Stimulated activated naive B cell treated with anti-CD40 and anti-IgM and Interleukin-4, amounts not matched to agents 10 μg/mL and 1 μg/mL and 100 μg/mL, for 72 hours (primary cell): ENCODE measurements at regions not wholly inside any gene's neighbourhood (a gene's known extent, or its start where the extent isn't known, plus 50 kb on each side); places are given as distances from the start of the nearest gene placed in this dataset.

Experiments used
- ATAC-seq, 2 donors: fragments of 150-1000 bp; cut with Tn5 transposase; replicated peaks; 2 replicates each; pipeline ENCODE4 v1.10.0; 2021; ENCODE audit warnings: moderate library complexity in 1 of 2
- DNase-seq: peaks from one replicate; pipeline ENCODE4 v3.0.0; 2021
- H3K27ac Mint-ChIP-seq: one replicate; pipeline ENCODE4 v1.8.0; 2022; ENCODE audit warnings: mild to moderate bottlenecking, mixed read lengths
- H3K27me3 Mint-ChIP-seq, 2 donors: one replicate each; pipeline ENCODE4 v1.8.0; 2022; ENCODE audit warnings: mixed read lengths in 2 of 2
- H3K36me3 Mint-ChIP-seq, 2 donors: one replicate each; pipeline ENCODE4 v1.8.0; 2022; ENCODE audit warnings: mixed read lengths in 2 of 2, mild to moderate bottlenecking in 1 of 2
- H3K4me1 Mint-ChIP-seq, 2 donors: one replicate each; pipeline ENCODE4 v1.8.0; 2022; ENCODE audit warnings: mixed read lengths in 2 of 2, mild to moderate bottlenecking in 1 of 2
- H3K4me3 Mint-ChIP-seq, 2 donors: one replicate each; pipeline ENCODE4 v1.8.0; 2022; ENCODE audit warnings: mild to moderate bottlenecking in 2 of 2, mixed read lengths in 2 of 2, moderate library complexity in 1 of 2
- H3K9me3 Mint-ChIP-seq, 2 donors: one replicate each; pipeline ENCODE4 v1.8.0; 2022; ENCODE audit warnings: mixed read lengths in 2 of 2, mild to moderate bottlenecking in 1 of 2

DNA sequence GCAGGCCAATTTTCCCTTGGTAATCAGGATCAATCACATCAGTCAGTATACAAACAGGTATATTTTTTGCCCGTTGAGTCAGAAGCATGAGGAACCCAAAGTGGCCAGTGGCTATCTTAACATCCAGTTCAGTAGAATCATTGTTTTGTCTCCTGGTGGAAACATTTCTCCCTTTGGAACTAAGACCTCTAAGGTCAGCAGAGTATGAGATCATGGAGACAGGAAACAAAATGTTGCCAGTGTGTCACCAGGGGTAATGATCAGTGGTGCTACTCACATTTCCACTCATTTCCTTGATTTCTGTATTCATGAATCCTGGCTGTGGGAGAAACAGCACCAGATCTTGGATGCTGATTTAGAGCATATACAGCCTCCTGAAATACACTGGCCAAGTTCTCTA lies 553.0 kb downstream of the CSNK1G3 start:
- H3K27me3 Mint-ChIP-seq: no peaks in the 10 kb centered on the region
- ATAC-seq: no peak
- H3K36me3 Mint-ChIP-seq: no peaks in the 10 kb centered on the region
- H3K27ac Mint-ChIP-seq: no peak overlapping the region
- no peak for DNase-seq
- peaks cover 0 to 7% of the 10 kb centered on the region in 2 donors for H3K4me1 Mint-ChIP-seq
- no peaks in the 10 kb centered on the region for H3K9me3 Mint-ChIP-seq
- no peak overlapping the region for H3K4me3 Mint-ChIP-seq

DNA sequence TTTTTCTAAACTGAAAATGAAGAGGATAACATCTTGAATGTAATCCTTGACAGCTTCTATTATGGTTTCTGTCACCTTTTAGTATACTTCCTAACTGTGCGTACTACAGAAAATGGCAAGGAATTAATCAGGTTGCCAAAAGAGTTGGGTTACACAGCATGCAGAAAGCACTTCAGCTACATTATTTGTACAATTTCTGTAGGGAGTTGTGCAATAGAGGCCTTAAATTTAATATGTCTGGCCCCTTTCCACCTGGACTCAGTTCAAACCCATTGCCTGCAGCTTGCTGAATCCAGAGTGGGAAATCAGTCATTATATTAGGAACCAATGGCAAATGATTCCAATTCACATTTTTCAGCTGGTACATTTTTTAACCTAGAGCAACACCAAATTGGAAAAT lies 549.7 kb downstream of the CSNK1G3 start:
- peaks cover 18 to 36% of the 10 kb centered on the region in 2 donors for H3K4me1 Mint-ChIP-seq
- H3K4me3 Mint-ChIP-seq: no peak overlapping the region
- DNase-seq (no peak), ATAC-seq (no peak)
- no peak overlapping the region for H3K27ac Mint-ChIP-seq
- H3K27me3 Mint-ChIP-seq: no peaks in the 10 kb centered on the region
- H3K36me3 Mint-ChIP-seq: no peaks in the 10 kb centered on the region
- H3K9me3 Mint-ChIP-seq: peaks cover 0 to 2% of the 10 kb centered on the region in 2 donors

DNA sequence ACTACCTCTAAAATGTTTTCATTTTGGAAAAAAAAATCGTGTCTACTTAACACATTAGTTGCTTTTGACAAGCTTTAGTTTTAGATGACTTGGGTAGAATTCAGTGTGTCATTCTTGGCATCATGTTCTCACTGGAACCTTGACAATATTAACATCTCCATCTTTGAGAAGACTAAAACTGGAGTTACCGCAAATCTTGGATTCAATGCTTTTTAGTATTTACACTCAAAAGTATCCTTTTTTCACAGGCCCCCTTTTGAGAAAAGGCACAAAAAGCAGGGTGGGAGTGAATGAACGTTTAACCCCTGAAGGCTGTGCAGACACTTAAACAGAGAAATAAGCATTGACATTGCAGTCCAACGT lies 549.1 kb downstream of the CSNK1G3 start:
- H3K4me1 Mint-ChIP-seq: peaks cover 23 to 42% of the 10 kb centered on the region in 2 donors
- H3K27ac Mint-ChIP-seq: no peak overlapping the region
- H3K27me3 Mint-ChIP-seq: no peaks in the 10 kb centered on the region
- ATAC-seq (no peak), DNase-seq (no peak)
- no peak overlapping the region for H3K4me3 Mint-ChIP-seq
- H3K36me3 Mint-ChIP-seq: no peaks in the 10 kb centered on the region
- peaks cover 0 to 2% of the 10 kb centered on the region in 2 donors for H3K9me3 Mint-ChIP-seq

DNA sequence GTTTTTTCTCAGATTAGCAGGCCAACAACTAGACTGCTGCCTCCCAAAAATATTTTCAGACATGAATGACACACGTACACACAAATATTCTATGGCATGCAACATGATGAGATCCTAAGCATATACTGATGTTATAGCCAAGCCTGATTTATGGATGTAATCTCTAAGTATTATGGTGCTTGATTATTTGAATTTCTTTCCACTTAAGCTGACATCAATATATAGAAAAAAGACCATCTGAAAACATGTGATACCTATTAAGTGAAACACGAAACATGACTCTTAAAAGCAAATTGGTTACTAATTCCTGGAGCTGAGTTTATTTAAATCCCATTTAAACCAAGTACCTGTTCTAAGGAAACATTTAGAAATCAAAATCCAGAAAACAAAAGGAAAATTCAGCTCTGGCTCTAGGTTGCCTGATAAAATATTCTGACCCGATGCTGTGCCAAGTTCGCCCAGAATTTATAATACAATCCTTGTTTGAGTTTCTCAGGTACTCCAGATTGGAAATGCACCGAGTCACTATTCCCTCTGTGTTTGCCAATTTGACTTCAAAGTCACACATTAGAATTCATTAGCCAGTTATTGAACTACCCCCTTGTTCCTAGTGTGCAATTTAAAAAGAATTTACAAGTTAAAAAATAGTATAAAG lies 548.6 kb downstream of the CSNK1G3 start:
- Mint-ChIP-seq H3K9me3 (peaks cover 0 to 2% of the 10 kb centered on the region in 2 donors), H3K4me1 (peaks cover 28 to 47% of the 10 kb centered on the region in 2 donors)

DNA sequence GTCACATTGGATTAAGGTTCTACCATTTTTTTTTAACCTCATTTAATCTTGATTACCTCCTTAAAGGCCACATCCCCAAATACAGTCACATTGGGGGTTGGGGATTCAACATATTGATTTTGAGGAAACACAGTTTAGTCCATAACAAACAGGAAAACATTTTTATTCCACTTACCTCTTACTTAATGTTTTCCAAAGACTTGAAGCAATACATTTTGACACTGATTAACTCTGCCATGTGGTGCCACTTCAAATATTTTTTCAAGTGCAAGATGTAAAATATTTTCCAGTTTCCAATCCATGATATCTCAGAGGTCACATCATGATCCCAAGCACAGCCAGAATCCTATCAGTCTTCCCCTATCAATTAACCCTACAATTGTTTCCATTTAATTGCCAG lies 548.0 kb downstream of the CSNK1G3 start:
- DNase-seq: no peak
- ATAC-seq: no peak
- H3K4me1 Mint-ChIP-seq: peaks cover 32 to 52% of the 10 kb centered on the region in 2 donors
- no peak overlapping the region for H3K27ac Mint-ChIP-seq
- H3K36me3 Mint-ChIP-seq: no peaks in the 10 kb centered on the region
- peaks cover 0 to 2% of the 10 kb centered on the region in 2 donors for H3K9me3 Mint-ChIP-seq
- no peaks in the 10 kb centered on the region for H3K27me3 Mint-ChIP-seq
- H3K4me3 Mint-ChIP-seq: no peak overlapping the region

More for the DNA sequence above, 548.6 kb downstream of the CSNK1G3 start:
- Mint-ChIP-seq H3K27me3 (no peaks in the 10 kb centered on the region), H3K27ac (no peak overlapping the region), H3K36me3 (no peaks in the 10 kb centered on the region), H3K4me3 (no peak overlapping the region)
- ATAC-seq (no peak), DNase-seq (no peak)

DNA sequence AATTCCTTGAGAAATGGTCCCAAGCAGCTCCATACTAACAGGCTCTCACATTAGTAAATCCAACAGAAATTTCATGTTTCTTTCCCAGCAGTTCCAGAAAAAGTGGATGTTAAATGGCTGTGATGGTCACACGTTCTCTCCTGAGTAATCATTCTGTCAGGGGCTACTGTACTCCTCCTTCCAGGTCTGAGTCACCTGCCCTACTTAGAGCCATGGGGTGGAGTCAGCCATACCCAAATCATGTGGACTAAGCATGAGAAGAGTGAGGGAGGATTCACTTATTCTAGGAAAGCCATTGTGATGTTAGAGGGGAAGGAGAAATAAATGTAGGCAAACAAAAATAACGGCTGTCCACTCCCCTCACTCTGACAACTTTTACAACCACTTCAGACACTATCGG lies 547.2 kb downstream of the CSNK1G3 start:
- Mint-ChIP-seq H3K4me1 (peaks cover 36 to 54% of the 10 kb centered on the region in 2 donors), H3K36me3 (no peaks in the 10 kb centered on the region), H3K27ac (no peak overlapping the region), H3K9me3 (peaks cover 0 to 2% of the 10 kb centered on the region in 2 donors), H3K4me3 (no peak overlapping the region), H3K27me3 (no peaks in the 10 kb centered on the region)
- ATAC-seq (no peak), DNase-seq (no peak)

DNA sequence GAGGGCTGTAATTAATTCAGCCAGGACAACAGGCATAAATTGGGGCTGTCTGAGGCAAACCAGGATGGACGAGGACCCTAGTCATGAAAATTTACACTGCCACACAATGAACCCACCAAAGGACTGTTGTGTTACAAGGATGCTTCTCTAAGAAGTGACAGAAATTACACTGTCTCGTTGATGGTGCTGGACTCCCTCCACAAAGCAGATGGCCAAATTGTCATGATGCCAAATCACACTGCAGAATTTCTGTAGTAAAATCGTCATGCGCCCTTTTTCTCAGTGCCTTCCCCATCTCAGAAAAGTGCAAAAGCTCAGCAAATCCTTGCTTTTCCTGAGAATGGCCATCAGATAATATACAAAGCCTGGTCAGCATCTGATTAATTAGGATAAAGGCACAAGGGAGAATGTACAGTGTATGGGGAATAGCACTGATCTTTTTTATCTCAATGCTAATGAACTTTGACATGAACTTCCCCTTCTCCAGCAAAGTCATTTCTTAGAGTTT lies 545.8 kb downstream of the CSNK1G3 start:
- Mint-ChIP-seq H3K4me1 (peaks cover 36 to 57% of the 10 kb centered on the region in 2 donors), H3K4me3 (peak overlapping the region; percentile 77 to 85), H3K36me3 (no peaks in the 10 kb centered on the region), H3K27ac (no peak overlapping the region), H3K9me3 (peaks cover 0 to 2% of the 10 kb centered on the region in 2 donors), H3K27me3 (no peaks in the 10 kb centered on the region)
- ATAC-seq: no peak
- DNase-seq: no peak

DNA sequence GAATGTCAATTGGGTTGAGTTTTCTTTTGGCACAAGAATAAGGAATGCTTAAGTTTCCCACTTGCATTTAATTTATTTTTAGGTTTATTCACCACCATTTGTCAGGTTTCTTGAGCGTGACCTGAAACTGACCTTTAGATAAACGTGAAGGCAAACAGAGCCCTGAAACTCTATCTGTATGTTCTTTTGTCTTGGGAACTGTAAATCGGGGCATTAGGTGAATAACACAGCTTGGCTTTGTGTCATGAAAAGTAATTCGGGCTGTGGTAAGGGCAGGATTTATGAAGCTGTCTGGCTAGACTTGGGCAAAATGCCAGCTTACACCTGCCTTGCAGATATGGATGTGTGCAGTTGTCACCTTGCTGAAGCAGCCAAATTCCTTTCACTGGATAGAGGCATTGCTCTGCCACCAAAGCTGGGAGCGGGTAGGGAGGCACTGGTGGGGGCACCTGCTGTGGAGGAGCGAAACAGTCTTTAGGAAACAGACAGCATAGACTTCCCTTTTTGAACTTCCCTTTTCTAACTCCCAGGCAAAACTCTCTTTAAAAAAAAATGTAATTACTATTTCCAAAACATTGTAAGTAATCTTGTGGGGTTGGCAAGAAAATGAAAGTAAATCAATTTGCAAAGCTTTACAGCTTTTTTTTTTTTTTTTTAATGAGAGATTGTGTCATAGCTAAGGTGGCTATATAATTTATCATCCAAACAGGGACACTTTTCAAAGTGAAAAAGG lies 545.2 kb downstream of the CSNK1G3 start:
- ATAC-seq (peak; percentile 79 to 87), DNase-seq (peak; percentile 47)
- Mint-ChIP-seq H3K4me1 (peaks cover 37 to 57% of the 10 kb centered on the region in 2 donors), H3K27ac (peak overlapping the region; percentile 61), H3K9me3 (peaks cover 0 to 2% of the 10 kb centered on the region in 2 donors), H3K27me3 (no peaks in the 10 kb centered on the region), H3K4me3 (peak overlapping the region; percentile 77 to 85), H3K36me3 (no peaks in the 10 kb centered on the region)

DNA sequence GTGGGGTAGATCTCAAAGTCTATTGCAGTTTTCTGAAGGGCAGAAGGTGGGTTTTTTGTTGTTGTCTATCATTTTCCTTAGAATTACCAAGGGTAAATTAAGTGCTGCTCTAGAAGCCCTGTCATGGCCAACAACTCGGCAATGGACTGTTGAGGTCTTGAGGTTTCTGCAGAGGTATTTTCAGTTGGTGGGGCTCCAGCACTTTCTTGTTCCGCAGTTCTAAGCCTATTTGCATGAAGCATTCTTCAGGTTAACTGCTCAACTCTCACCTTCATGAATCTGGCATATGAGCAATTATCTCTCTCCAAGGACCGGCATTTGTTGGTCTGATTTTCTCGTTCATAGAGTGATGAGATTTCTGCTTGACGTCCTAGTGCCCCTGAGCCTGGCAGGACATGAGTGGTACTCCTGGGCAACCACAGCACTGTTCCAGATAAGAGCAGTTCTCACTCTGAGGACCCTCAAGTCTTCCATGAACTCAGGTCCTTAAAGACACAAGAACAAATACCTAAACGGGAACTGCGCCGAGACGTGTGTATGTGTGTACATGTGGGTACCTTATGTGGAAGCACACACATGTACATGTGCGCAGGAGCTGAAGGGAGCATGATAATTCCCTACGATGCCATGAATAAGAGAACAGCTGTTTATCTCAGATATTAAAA lies 544.5 kb downstream of the CSNK1G3 start:
- peak; percentile 66 to 79 for ATAC-seq

DNA sequence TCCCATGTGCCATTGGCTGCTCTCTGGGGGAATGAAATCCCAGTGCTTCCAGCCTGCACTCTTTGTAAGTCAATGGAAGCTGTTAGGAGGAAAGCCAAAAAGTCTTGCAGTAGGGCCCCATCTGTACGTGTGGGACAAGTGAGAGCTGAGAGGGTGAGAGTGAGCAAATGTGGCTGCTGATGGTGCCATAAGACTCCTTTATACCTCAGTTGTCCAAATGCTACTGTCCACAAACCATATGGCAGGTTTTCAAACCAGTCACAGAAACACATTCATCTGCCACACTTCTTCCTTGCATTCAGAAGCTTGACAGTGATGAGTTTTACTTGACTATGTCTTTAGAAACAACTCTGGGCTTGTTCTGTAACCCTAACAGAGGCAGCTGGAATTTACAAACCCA lies 543.8 kb downstream of the CSNK1G3 start:
- Mint-ChIP-seq H3K4me1 (peaks cover 39 to 57% of the 10 kb centered on the region in 2 donors), H3K27me3 (no peaks in the 10 kb centered on the region), H3K27ac (no peak overlapping the region), H3K36me3 (no peaks in the 10 kb centered on the region), H3K4me3 (no peak overlapping the region), H3K9me3 (peaks cover 0 to 2% of the 10 kb centered on the region in 2 donors)
- DNase-seq (no peak), ATAC-seq (no peak)

More for the DNA sequence above, 544.5 kb downstream of the CSNK1G3 start:
- H3K36me3 Mint-ChIP-seq: no peaks in the 10 kb centered on the region
- H3K9me3 Mint-ChIP-seq: peaks cover 0 to 2% of the 10 kb centered on the region in 2 donors
- DNase-seq: peak; percentile 13
- H3K27ac Mint-ChIP-seq: peak overlapping the region; percentile 77
- peak overlapping the region; percentile 55 to 85 for H3K4me3 Mint-ChIP-seq
- no peaks in the 10 kb centered on the region for H3K27me3 Mint-ChIP-seq
- peaks cover 39 to 57% of the 10 kb centered on the region in 2 donors for H3K4me1 Mint-ChIP-seq

DNA sequence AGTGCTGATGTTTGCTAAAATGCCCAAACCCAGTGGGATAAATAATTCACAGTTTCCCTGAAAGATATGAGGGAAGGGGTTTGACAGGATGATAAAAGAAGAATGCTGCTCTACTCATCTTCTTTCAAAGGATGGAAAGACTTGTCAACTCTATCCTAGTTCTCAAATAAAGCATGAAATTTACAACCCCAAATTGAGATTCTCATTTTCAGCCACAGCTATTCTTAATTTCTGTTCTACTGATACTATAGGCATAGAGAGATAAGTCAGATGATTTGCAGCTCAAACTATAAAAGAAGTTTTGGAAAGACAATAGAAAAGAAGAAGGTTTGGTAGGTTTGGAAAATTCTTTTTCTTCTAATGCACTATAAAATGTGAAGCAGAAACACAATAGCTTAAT lies 542.6 kb downstream of the CSNK1G3 start:
- Mint-ChIP-seq H3K27ac (no peak overlapping the region), H3K36me3 (no peaks in the 10 kb centered on the region), H3K27me3 (no peaks in the 10 kb centered on the region), H3K9me3 (peaks cover 0 to 2% of the 10 kb centered on the region in 2 donors), H3K4me1 (peaks cover 39 to 57% of the 10 kb centered on the region in 2 donors), H3K4me3 (no peak overlapping the region)
- ATAC-seq (no peak), DNase-seq (no peak)

DNA sequence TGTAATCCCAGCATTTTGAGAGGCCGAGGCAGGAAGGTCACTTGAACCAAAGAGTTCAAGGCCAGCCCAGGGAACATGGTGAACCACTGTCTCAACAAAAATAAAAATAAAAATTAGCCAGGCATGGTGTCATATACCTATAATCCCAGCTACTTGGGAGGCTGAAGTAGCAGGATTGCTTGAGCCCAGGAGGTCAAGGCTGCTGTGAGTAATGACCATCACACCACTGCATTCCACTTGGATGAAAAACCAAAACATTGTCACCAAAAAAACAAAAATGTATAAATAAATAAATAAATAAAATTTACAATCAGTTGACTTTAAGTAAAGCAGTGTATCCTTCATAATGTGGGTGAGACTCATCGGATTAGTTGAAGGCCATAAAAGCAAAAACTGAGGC lies 541.4 kb downstream of the CSNK1G3 start:
- H3K4me3 Mint-ChIP-seq: no peak overlapping the region
- no peaks in the 10 kb centered on the region for H3K9me3 Mint-ChIP-seq
- H3K27ac Mint-ChIP-seq: no peak overlapping the region
- ATAC-seq: no peak
- peaks cover 32 to 44% of the 10 kb centered on the region in 2 donors for H3K4me1 Mint-ChIP-seq
- H3K36me3 Mint-ChIP-seq: no peaks in the 10 kb centered on the region
- no peak for DNase-seq
- H3K27me3 Mint-ChIP-seq: no peaks in the 10 kb centered on the region

DNA sequence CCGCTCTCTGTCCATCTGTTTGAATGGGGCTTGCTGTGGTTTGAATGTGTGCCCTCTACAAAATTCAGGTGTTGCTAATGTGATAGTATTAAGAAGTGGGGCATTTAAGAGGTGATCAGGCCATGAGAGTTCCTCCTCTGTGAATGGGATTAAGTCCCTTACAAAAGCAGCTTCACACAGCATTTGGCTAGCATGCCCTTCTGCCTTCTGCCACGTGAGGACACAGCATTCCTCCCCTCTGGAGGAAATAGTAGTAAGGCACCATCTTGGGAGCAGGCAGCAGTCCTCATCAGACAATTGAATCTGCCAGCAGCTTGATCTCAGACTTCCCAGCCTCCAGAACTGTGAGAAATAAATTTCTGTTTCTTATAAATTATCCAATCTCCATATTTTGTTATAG lies 540.2 kb downstream of the CSNK1G3 start:
- Mint-ChIP-seq H3K27me3 (no peaks in the 10 kb centered on the region), H3K4me3 (no peak overlapping the region), H3K4me1 (peaks cover 24 to 33% of the 10 kb centered on the region in 2 donors), H3K27ac (no peak overlapping the region), H3K36me3 (no peaks in the 10 kb centered on the region), H3K9me3 (no peaks in the 10 kb centered on the region)
- ATAC-seq (no peak), DNase-seq (no peak)

DNA sequence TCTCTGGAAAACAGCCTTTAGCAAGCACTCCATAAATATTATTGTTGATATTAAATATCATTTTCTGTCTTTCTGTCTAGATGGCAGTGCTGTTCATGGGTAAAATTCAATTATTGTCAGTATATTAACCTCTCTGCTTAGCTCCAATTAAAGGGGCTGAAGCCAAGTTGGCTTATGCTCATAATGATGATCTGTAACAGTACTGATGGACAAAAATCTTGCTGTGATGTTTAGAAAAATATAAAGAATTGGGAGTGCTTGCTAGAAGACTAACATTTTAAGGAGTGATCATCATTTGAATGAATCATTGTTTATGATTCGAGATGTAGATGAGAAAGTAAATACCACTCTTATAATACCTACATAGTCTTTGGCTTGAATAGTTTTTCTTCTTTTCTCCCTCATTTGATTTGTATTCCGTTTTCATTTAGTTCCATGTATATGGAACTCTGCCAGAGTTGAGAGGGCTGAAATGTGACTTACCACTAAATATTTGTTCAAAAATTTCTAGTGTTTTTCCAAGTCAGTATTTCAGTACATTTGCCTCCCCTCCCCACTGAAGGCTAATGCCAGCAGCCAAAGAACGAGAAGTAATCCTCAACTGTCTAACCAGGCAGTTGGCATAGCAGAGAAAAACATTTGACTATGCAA lies 538.3 kb downstream of the CSNK1G3 start:
- H3K4me3 Mint-ChIP-seq: no peak overlapping the region
- no peaks in the 10 kb centered on the region for H3K9me3 Mint-ChIP-seq
- H3K36me3 Mint-ChIP-seq: no peaks in the 10 kb centered on the region
- H3K27ac Mint-ChIP-seq: no peak overlapping the region
- DNase-seq: no peak
- no peak for ATAC-seq
- peaks cover 8 to 14% of the 10 kb centered on the region in 2 donors for H3K4me1 Mint-ChIP-seq
- no peaks in the 10 kb centered on the region for H3K27me3 Mint-ChIP-seq
